Mucosa of descending colon (tissue), 3 donors: ENCODE measurements at regions not wholly inside any gene's neighbourhood (a gene's known extent, or its start where the extent isn't known, plus 50 kb on each side); places are given as distances from the start of the nearest gene placed in this dataset.

Source experiments
- ATAC-seq: fragments of 200-7000 bp; cut with Tn5 transposase; one replicate; pipeline ENCODE4 v1.9.1; 2020; ENCODE audit warnings: mild to moderate bottlenecking, moderate library complexity
- DNase-seq, 3 donors: peaks; one replicate each; pipeline ENCODE4 v3.0.0-alpha.2; 2020
- H3K36me3 ChIP-seq: fragments of 200-600 bp; one replicate; pipeline ENCODE4 v1.8.0; 2021; ENCODE audit warnings: low read depth, mild to moderate bottlenecking
- H3K4me1 ChIP-seq: fragments of 200-600 bp; one replicate; pipeline ENCODE4 v1.8.0; 2021; ENCODE audit warnings: low read depth, mild to moderate bottlenecking
- H3K4me3 ChIP-seq: fragments of 200-600 bp; one replicate; pipeline ENCODE4 v1.8.0; 2021; ENCODE audit warnings: mild to moderate bottlenecking
- H3K9me3 ChIP-seq: fragments of 200-600 bp; one replicate; pipeline ENCODE4 v1.8.0; 2021; ENCODE audit warnings: mild to moderate bottlenecking
- intact Hi-C, 2 donors: fragments of 100-400 bp; cut with DNase I in 1 of 2; cut with micrococcal nuclease in 1 of 2; formaldehyde crosslinking; loops; one replicate each; pipeline versions ENCODE4 v1.11.0 to v1.11.1; 2022; cut with DNase I, micrococcal nuclease
- TF ChIP-seq, protein P1 (sequence below): fragments of 200-600 bp; IDR thresholded peaks from one replicate; pipeline ENCODE4 v1.8.0; 2022; ENCODE audit warnings: antibody characterized with exemption, mild to moderate bottlenecking
- donor health status: DM: no; HTN: no; CAD: no; lungs with moderate emphysema.
- donor health status: DM: no; HTN: no; CAD: no.
- donor health status: DM: no; HTN: yes; CAD: no.

DNA sequence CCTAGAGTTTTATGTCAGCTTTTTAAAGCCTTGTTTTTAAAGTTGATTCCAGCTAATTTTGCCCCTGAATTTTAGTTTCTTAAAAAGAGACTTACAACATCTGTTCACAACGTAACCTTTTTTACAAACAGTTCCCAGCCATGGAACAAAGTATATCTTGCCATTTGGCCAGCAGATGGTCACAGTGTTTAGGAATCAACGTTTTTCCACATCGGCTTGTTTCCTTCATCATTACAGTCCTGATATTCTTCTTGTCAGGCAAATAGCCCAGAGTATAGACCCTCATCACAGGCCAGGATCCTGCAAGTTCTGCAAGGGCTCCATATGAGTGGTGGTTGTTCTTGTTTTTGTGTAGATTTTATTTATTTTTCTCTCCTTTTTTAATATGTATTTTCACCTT is 341.7 kb upstream of the HTR1E start:
- DNase-seq = no peak
- no peak for ATAC-seq
- Histone ChIP-seq H3K4me3 (no peak overlapping the region), H3K36me3 (no peaks in the 10 kb centered on the region), H3K4me1 (no peaks in the 10 kb centered on the region), H3K9me3 (peaks cover 14% of the 10 kb centered on the region)
- TF ChIP-seq, protein P1, sequence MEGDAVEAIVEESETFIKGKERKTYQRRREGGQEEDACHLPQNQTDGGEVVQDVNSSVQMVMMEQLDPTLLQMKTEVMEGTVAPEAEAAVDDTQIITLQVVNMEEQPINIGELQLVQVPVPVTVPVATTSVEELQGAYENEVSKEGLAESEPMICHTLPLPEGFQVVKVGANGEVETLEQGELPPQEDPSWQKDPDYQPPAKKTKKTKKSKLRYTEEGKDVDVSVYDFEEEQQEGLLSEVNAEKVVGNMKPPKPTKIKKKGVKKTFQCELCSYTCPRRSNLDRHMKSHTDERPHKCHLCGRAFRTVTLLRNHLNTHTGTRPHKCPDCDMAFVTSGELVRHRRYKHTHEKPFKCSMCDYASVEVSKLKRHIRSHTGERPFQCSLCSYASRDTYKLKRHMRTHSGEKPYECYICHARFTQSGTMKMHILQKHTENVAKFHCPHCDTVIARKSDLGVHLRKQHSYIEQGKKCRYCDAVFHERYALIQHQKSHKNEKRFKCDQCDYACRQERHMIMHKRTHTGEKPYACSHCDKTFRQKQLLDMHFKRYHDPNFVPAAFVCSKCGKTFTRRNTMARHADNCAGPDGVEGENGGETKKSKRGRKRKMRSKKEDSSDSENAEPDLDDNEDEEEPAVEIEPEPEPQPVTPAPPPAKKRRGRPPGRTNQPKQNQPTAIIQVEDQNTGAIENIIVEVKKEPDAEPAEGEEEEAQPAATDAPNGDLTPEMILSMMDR = no peak
- intact Hi-C loops = no loop called here

DNA sequence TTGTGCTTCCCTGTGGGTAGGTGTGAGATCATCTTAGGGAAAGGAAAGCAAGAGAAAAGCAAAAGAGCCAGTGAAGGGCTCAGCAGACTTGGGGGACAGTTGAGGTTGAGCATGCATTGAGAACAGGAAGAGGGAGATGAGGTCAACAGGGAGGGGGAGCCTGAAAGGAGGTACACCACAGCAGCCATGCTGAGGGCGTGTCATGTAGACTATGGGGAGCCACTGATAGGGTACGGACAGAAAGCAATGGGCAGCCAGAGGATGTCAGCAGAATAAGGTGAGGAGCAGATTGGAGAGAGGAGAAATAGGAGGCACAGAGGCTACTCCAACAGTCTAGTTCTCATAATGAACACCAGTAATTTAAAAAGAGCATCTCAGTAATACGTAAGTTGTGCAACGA is 351.1 kb upstream of the HTR1E start:
- ATAC-seq = no peak
- intact Hi-C loops = no loop called here
- no peak overlapping the region for H3K4me3 ChIP-seq
- H3K36me3 ChIP-seq = no peaks in the 10 kb centered on the region
- no peaks in the 10 kb centered on the region for H3K4me1 ChIP-seq
- TF ChIP-seq, protein P1 = no peak
- no peak for DNase-seq
- peaks cover 64% of the 10 kb centered on the region for H3K9me3 ChIP-seq

DNA sequence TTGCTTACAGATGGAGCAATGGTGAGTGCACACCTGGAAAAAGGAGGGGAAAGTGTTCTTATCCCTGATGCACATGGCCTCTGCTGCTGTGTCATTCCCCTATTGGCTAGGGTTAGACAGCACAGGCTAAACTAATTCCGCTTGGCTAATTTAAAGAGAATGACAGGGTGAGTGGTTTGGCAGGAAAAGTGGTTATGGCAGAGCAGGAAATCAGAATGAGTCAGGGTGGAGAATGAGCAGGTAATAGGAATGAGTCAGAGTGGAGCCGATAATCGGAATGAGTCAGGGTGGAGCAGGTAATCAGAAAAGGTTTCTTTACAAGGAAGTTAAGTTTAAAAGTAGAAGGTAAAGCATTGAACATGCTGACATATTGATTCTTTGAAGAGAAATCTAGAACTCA is 355.5 kb upstream of the HTR1E start:
- H3K36me3 ChIP-seq = no peaks in the 10 kb centered on the region
- H3K4me1 ChIP-seq = no peaks in the 10 kb centered on the region
- H3K4me3 ChIP-seq = no peak overlapping the region
- H3K9me3 ChIP-seq = peaks cover 68% of the 10 kb centered on the region
- ATAC-seq (no peak), DNase-seq (no peak)
- intact Hi-C loops = no loop called here
- TF ChIP-seq, protein P1 = no peak

DNA sequence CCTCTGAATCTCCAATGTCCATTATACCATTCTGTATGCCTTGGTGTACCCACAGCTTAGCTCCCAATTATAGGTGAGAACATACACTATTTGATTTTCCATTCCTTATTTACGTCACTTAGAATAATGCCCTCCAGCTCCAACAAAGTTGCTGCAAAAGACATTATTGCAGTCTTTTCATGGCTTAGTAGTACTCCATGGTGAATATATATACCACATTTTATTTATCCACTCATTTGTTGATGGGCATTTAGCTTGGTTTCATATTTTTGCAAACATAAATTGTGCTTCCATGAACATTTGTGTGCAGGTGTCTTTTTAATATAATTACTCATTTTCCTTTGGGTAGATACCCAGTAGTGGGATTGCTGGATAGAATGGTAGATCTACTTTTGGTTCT is 374.1 kb upstream of the HTR1E start:
- no peaks in the 10 kb centered on the region for H3K36me3 ChIP-seq
- DNase-seq = no peak
- H3K4me1 ChIP-seq = no peaks in the 10 kb centered on the region
- no peak for ATAC-seq
- intact Hi-C loops = no loop called here
- peaks cover 40% of the 10 kb centered on the region for H3K9me3 ChIP-seq
- TF ChIP-seq, protein P1 = no peak
- H3K4me3 ChIP-seq = no peak overlapping the region

DNA sequence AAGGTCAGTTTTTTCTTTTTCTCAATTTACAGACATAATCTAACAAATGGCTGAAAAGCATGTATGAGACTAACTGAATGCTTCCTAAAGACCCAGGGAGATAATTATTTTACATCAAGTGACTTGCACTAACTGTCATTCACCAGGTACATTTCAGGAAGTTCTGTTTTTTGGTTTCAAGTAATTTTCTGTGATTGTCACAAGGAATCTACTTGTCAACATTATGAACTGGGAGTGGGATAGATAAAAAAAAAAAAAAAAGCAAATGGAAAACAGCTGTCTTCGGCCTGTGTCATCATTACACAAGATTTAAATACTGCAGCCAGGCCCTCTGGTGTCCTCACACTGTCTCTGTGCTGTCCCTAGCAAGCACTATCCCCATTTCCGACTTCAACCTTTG is 379.0 kb upstream of the HTR1E start:
- H3K36me3 ChIP-seq = no peaks in the 10 kb centered on the region
- TF ChIP-seq, protein P1 = no peak
- H3K9me3 ChIP-seq = peaks cover 39% of the 10 kb centered on the region

DNA sequence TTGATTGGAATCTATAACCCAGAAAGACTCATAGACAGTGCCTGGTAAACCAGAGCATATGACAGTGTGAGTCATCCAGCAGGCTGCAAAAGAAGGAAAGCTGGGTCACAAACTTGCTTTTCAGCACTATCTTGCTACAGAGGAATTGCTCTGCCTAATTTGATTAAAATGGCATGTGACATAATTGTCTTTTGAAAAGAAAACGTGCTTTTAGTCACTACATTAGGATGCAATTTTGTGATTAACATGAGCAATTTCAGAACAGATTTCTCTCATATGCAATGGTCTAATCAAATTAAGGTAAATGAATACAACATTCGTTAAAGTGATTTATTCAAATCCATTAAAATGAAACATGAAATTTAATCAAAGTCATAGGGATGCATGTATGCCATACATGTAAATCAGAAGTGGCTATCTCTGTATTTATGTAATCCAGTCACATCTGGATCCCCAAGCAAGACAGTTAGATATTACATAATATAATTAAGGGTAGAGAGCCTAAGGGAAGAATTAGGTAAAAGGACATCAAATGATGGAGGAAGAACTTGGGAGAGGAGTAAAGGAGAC is 400.0 kb upstream of the HTR1E start:
- no peaks in the 10 kb centered on the region for H3K36me3 ChIP-seq
- DNase-seq = no peak
- ATAC-seq = no peak
- H3K4me1 ChIP-seq = no peaks in the 10 kb centered on the region
- H3K4me3 ChIP-seq = no peak overlapping the region
- intact Hi-C loops = no loop called here
- peaks cover 41% of the 10 kb centered on the region for H3K9me3 ChIP-seq
- TF ChIP-seq, protein P1 = no peak

More for the DNA sequence above, 379.0 kb upstream of the HTR1E start:
- intact Hi-C loops = no loop called here
- DNase-seq = no peak
- ATAC-seq = no peak
- Histone ChIP-seq H3K4me3 (no peak overlapping the region), H3K4me1 (no peaks in the 10 kb centered on the region)
